ENCODE measurements at regions not wholly inside any gene's neighbourhood (a gene's known extent, or its start where the extent isn't known, plus 50 kb on each side); places are given as distances from the start of the nearest gene placed in this dataset.

- H3K27me3 ChIP-seq (ENCODE audit: insufficient read depth, low read length), result no peaks in the 10 kb centered on the region
- H3K14ac ChIP-seq (ENCODE audit: low read length), result no peak overlapping the region
- H2BK5ac ChIP-seq (ENCODE audit: low read depth, low read length, poor library complexity), result no peak overlapping the region
- no peak overlapping the region for H3K4me3 ChIP-seq (ENCODE audit: low read depth, low read length)
- H3K18ac ChIP-seq (ENCODE audit: low read length), result no peak overlapping the region
- H3K36me3 ChIP-seq (ENCODE audit: control insufficient read depth in 1 of 2, insufficient read depth in 2 of 2, low read length in 2 of 2), result no peaks in the 10 kb centered on the region
- no peak overlapping the region for H2BK120ac ChIP-seq (ENCODE audit: insufficient read depth, low read length, poor library complexity)
- no peaks in the 10 kb centered on the region for H3K79me1 ChIP-seq (ENCODE audit: low read length)
- H4K8ac ChIP-seq (ENCODE audit: low read depth, low read length), result no peak overlapping the region
- no peak overlapping the region for H4K91ac ChIP-seq (ENCODE audit: low read depth, low read length)
- no peak overlapping the region for H2BK12ac ChIP-seq (ENCODE audit: low read length)
- H3K9me3 ChIP-seq (ENCODE audit: insufficient read depth, low read depth, low read length), result no peaks in the 10 kb centered on the region
- H3K79me2 ChIP-seq (ENCODE audit: control insufficient read depth, insufficient read depth, low read length, poor library complexity), result no peaks in the 10 kb centered on the region
- no peak overlapping the region for H3K9ac ChIP-seq (ENCODE audit: low read length)
- H3K4me1 ChIP-seq (ENCODE audit: control insufficient read depth in 1 of 2, insufficient read depth in 2 of 2, low read length in 2 of 2), result no peaks in the 10 kb centered on the region
- H3K23ac ChIP-seq (ENCODE audit: low read length), result no peak overlapping the region
- H4K12ac ChIP-seq (ENCODE audit: low read depth, low read length), result no peak overlapping the region
- no peak overlapping the region for H2AK5ac ChIP-seq (ENCODE audit: low read length)
- no CpG with 5 or more reads among the region's 2 CpGs for WGBS (ENCODE audit: extremely low coverage, insufficient coverage, insufficient read length)
- no peak overlapping the region for H3K4me2 ChIP-seq (ENCODE audit: low read length)
- no peak for DNase-seq
- no peak overlapping the region for H3K27ac ChIP-seq (ENCODE audit: low read depth, low read length)
- no peak overlapping the region for H3K4ac ChIP-seq (ENCODE audit: low read depth, low read length)
- H2AFZ ChIP-seq (ENCODE audit: insufficient read depth, low read length, poor library complexity), result no peak overlapping the region
Observed at GRCh38 chr3:105987809-105988208, 119.0 kb upstream of the CBLB start.

DNA sequence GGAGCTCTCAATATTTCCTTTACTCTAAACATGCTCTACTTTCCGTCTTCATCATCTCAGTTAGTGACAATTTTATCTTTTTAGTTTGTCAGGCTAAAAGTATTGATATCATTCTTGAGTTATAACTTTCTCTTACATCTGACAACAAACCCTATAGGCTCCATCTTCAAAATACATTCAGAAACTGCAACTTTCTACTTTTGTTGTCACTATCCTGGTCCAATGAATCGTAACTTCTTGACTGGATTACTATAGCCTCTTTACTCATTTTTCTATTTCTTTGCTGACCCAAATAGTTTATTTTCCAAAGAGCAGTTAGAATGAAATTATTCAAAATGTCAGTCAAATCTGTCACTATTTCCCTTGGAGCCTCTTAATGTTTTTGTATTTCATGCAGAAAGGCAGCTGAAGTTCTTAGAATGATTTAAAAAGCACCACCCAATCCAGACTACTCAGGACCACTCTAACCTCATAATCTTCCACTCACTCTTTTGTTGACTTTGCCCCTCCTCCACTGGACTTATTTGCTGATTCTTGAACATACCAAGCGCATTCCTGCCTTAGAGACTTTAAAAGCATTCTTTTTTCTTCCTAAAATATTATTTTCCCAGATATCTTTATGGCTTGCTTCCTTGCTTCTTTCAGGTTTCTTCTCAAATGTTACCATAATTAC is 119.9 kb upstream of the CBLB start:
- DNase-seq, result no peak
- Histone ChIP-seq H3K9me3 (ENCODE audit: insufficient read depth, low read depth, low read length) (no peaks in the 10 kb centered on the region), H4K8ac (ENCODE audit: low read depth, low read length) (no peak overlapping the region), H3K9ac (ENCODE audit: low read length) (no peak overlapping the region), H2AK5ac (ENCODE audit: low read length) (no peak overlapping the region), H3K27me3 (ENCODE audit: insufficient read depth, low read length) (no peaks in the 10 kb centered on the region), H3K23ac (ENCODE audit: low read length) (no peak overlapping the region), H3K4me2 (ENCODE audit: low read length) (no peak overlapping the region), H2AFZ (ENCODE audit: insufficient read depth, low read length, poor library complexity) (no peak overlapping the region), H3K79me2 (ENCODE audit: control insufficient read depth, insufficient read depth, low read length, poor library complexity) (no peaks in the 10 kb centered on the region), H4K12ac (ENCODE audit: low read depth, low read length) (no peak overlapping the region), H3K36me3 (ENCODE audit: control insufficient read depth in 1 of 2, insufficient read depth in 2 of 2, low read length in 2 of 2) (no peaks in the 10 kb centered on the region), H3K27ac (ENCODE audit: low read depth, low read length) (no peak overlapping the region), H3K4me3 (ENCODE audit: low read depth, low read length) (no peak overlapping the region), H2BK120ac (ENCODE audit: insufficient read depth, low read length, poor library complexity) (no peak overlapping the region), H4K91ac (ENCODE audit: low read depth, low read length) (no peak overlapping the region), H3K18ac (ENCODE audit: low read length) (no peak overlapping the region), H2BK12ac (ENCODE audit: low read length) (no peak overlapping the region), H3K4ac (ENCODE audit: low read depth, low read length) (no peak overlapping the region), H3K14ac (ENCODE audit: low read length) (no peak overlapping the region), H3K4me1 (ENCODE audit: control insufficient read depth in 1 of 2, insufficient read depth in 2 of 2, low read length in 2 of 2) (no peaks in the 10 kb centered on the region), H3K79me1 (ENCODE audit: low read length) (no peaks in the 10 kb centered on the region), H2BK5ac (ENCODE audit: low read depth, low read length, poor library complexity) (no peak overlapping the region)
- no CpG with 5 or more reads among the region's 3 CpGs for WGBS (ENCODE audit: extremely low coverage, insufficient coverage, insufficient read length)

DNA sequence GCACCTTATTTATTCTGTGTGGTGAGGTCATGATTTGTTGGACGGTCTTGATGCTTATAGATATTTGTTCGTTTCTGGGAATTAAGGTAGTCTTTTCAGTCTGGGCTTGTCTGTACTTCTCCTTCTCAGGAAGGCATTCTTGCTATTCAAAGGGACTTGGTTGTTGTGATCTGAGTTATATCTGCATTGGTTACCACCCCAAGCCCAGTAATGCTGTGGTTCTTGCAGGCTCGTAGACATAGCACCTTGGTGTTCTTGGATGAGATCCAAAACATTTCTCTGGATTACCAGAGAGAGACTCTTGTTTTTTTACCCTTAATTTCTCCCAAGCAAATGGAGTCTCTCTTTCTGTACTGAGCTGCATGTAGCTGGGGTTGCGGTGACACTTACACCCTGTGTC is 128.0 kb upstream of the CBLB start:
- Histone ChIP-seq H3K79me2 (ENCODE audit: control insufficient read depth, insufficient read depth, low read length, poor library complexity) (peaks cover 5% of the 10 kb centered on the region), H3K4ac (ENCODE audit: low read depth, low read length) (peak overlapping the region; percentile 35), H3K23ac (ENCODE audit: low read length) (no peak overlapping the region), H4K8ac (ENCODE audit: low read depth, low read length) (peak overlapping the region; percentile 10), H3K79me1 (ENCODE audit: low read length) (peaks cover 16% of the 10 kb centered on the region), H2BK5ac (ENCODE audit: low read depth, low read length, poor library complexity) (peak overlapping the region; percentile 88), H3K4me2 (ENCODE audit: low read length) (no peak overlapping the region), H4K91ac (ENCODE audit: low read depth, low read length) (peak overlapping the region; percentile 95), H2BK120ac (ENCODE audit: insufficient read depth, low read length, poor library complexity) (peak overlapping the region; percentile 87), H3K36me3 (ENCODE audit: control insufficient read depth in 1 of 2, insufficient read depth in 2 of 2, low read length in 2 of 2) (no peaks in the 10 kb centered on the region), H2AK5ac (ENCODE audit: low read length) (peak overlapping the region; percentile 78), H3K27ac (ENCODE audit: low read depth, low read length) (peak overlapping the region; percentile 90), H4K12ac (ENCODE audit: low read depth, low read length) (no peak overlapping the region), H2AFZ (ENCODE audit: insufficient read depth, low read length, poor library complexity) (no peak overlapping the region), H3K14ac (ENCODE audit: low read length) (peak overlapping the region; percentile 88), H2BK12ac (ENCODE audit: low read length) (peak overlapping the region; percentile 99), H3K18ac (ENCODE audit: low read length) (peak overlapping the region; percentile 94), H3K4me3 (ENCODE audit: low read depth, low read length) (no peak overlapping the region), H3K27me3 (ENCODE audit: insufficient read depth, low read length) (no peaks in the 10 kb centered on the region), H3K9ac (ENCODE audit: low read length) (no peak overlapping the region), H3K4me1 (ENCODE audit: control insufficient read depth in 1 of 2, insufficient read depth in 2 of 2, low read length in 2 of 2) (peaks cover 7 to 9% of the 10 kb centered on the region in 2 experiments), H3K9me3 (ENCODE audit: insufficient read depth, low read depth, low read length) (no peaks in the 10 kb centered on the region)
- WGBS (ENCODE audit: extremely low coverage, insufficient coverage, insufficient read length), result no CpG with 5 or more reads among the region's 4 CpGs
- no peak for DNase-seq

DNA sequence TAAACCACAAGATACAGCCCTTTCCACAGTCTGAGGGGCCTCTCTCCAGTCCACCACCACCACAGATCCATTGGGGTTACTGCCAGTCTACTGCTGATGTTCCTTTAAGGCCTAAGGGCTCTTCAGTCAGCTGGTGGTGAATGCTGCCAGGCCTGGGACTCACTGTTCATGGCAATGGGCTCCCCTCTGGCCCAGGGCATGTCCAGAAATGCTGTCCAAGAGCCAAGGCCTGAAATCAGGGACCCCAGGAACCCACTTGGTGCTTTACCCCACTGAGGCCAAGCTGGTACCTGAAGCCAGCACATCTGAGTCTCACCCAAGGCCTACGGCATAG is 128.6 kb upstream of the CBLB start:
- no peaks in the 10 kb centered on the region for H3K36me3 ChIP-seq (ENCODE audit: control insufficient read depth in 1 of 2, insufficient read depth in 2 of 2, low read length in 2 of 2)

More for the DNA sequence above, 128.6 kb upstream of the CBLB start:
- H4K8ac ChIP-seq (ENCODE audit: low read depth, low read length), result peak overlapping the region; percentile 68
- peak overlapping the region; percentile 90 for H3K27ac ChIP-seq (ENCODE audit: low read depth, low read length)
- H2BK120ac ChIP-seq (ENCODE audit: insufficient read depth, low read length, poor library complexity), result peak overlapping the region; percentile 87
- peak overlapping the region; percentile 88 for H2BK5ac ChIP-seq (ENCODE audit: low read depth, low read length, poor library complexity)
- no peaks in the 10 kb centered on the region for H3K27me3 ChIP-seq (ENCODE audit: insufficient read depth, low read length)
- peaks cover 5% of the 10 kb centered on the region for H3K79me2 ChIP-seq (ENCODE audit: control insufficient read depth, insufficient read depth, low read length, poor library complexity)
- H3K9me3 ChIP-seq (ENCODE audit: insufficient read depth, low read depth, low read length), result no peaks in the 10 kb centered on the region
- H2BK12ac ChIP-seq (ENCODE audit: low read length), result peak overlapping the region; percentile 99
- H3K4me1 ChIP-seq (ENCODE audit: control insufficient read depth in 1 of 2, insufficient read depth in 2 of 2, low read length in 2 of 2), result peaks cover 7 to 9% of the 10 kb centered on the region in 2 experiments
- peak overlapping the region; percentile 77 for H3K18ac ChIP-seq (ENCODE audit: low read length)
- WGBS (ENCODE audit: extremely low coverage, insufficient coverage, insufficient read length), result no CpG with 5 or more reads among the region's 1 CpG
- no peak overlapping the region for H3K9ac ChIP-seq (ENCODE audit: low read length)
- H3K79me1 ChIP-seq (ENCODE audit: low read length), result peaks cover 16% of the 10 kb centered on the region
- no peak overlapping the region for H3K4me2 ChIP-seq (ENCODE audit: low read length)
- peak overlapping the region; percentile 95 for H4K91ac ChIP-seq (ENCODE audit: low read depth, low read length)
- peak overlapping the region; percentile 88 for H3K14ac ChIP-seq (ENCODE audit: low read length)
- peak overlapping the region; percentile 47 for H3K4ac ChIP-seq (ENCODE audit: low read depth, low read length)
- peak overlapping the region; percentile 8 for H4K12ac ChIP-seq (ENCODE audit: low read depth, low read length)
- no peak overlapping the region for H3K23ac ChIP-seq (ENCODE audit: low read length)
- peak overlapping the region; percentile 42 for H2AFZ ChIP-seq (ENCODE audit: insufficient read depth, low read length, poor library complexity)
- no peak for DNase-seq
- H3K4me3 ChIP-seq (ENCODE audit: low read depth, low read length), result no peak overlapping the region
- H2AK5ac ChIP-seq (ENCODE audit: low read length), result peak overlapping the region; percentile 78

Data from trophoblast cell (in vitro differentiated cells and primary cell).